ENCODE measurements at regions not wholly inside any gene's neighbourhood (a gene's known extent, or its start where the extent isn't known, plus 50 kb on each side); places are given as distances from the start of the nearest gene placed in this dataset.

GRCh38 chr5:57804505-57804904 is 321.9 kb upstream of the ACTBL2 start:
- Histone ChIP-seq H3K9me3 (no peaks in the 10 kb centered on the region), H3K4me1 (peaks cover 0 to 9% (median 4%) of the 10 kb centered on the region in 3 donors), H3K27me3 (no peaks in the 10 kb centered on the region), H3K4me3 (no peak overlapping the region), H3K27ac (no peak overlapping the region), H3K36me3 (no peaks in the 10 kb centered on the region)
- 91 to 100% methylated on average over 1 of the region's 1 CpG for WGBS, 2 donors (ENCODE audit: low coverage in 1 of 2)
- ATAC-seq: no peak
- TF ChIP-seq EP300 (IDR thresholded peaks at IDR 0.05) (no peak), CTCF (IDR thresholded peaks at IDR 0.05) (no peak), POLR2A (IDR thresholded peaks at IDR 0.05) (no peak), POLR2AphosphoS5 (IDR thresholded peaks at IDR 0.05) (no peak)

DNA sequence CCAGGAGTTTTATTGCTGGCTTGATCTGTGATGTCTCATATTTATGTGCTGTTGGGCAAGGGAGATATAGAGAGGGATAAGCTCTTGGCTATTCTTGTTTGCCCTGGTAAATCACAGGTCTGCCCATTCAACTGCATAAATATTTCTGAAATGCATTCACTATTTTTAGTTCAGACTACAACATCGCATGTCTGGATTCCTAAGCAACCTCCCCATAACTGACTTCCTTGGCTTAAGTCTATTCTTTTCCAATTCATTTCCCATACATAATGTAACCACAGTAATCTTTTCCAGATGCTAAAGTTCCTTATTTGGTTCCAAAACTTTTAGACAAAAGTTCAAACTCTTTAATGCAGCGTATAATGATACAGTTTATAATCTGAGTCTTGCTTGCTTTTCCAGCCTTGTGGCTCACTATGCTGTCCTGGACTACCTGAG is 321.4 kb upstream of the ACTBL2 start:
- WGBS, 2 donors (ENCODE audit: low coverage in 1 of 2): 5 to 33% methylated on average over 2 of the region's 2 CpGs
- H3K27me3 ChIP-seq: no peaks in the 10 kb centered on the region
- no peak for ATAC-seq
- TF ChIP-seq CTCF (IDR thresholded peaks at IDR 0.05): no peak
- H3K36me3 ChIP-seq: no peaks in the 10 kb centered on the region
- H3K4me1 ChIP-seq: peaks cover 0 to 9% (median 4%) of the 10 kb centered on the region in 3 donors
- no peak overlapping the region for H3K27ac ChIP-seq
- H3K9me3 ChIP-seq: no peaks in the 10 kb centered on the region
- H3K4me3 ChIP-seq: no peak overlapping the region

GRCh38 chr5:57802131-57802530 is 319.5 kb upstream of the ACTBL2 start:
- Histone ChIP-seq H3K27me3 (no peaks in the 10 kb centered on the region), H3K27ac (no peak overlapping the region), H3K4me3 (no peak overlapping the region), H3K36me3 (no peaks in the 10 kb centered on the region), H3K4me1 (peaks cover 0 to 9% (median 4%) of the 10 kb centered on the region in 3 donors), H3K9me3 (no peaks in the 10 kb centered on the region)
- ATAC-seq: no peak
- WGBS, 2 donors (ENCODE audit: low coverage in 1 of 2): 82 to 90% methylated on average over 2 to 3 of the region's 3 CpGs
- TF ChIP-seq EP300 (IDR thresholded peaks at IDR 0.05): no peak
- no peak for TF ChIP-seq POLR2AphosphoS5 (IDR thresholded peaks at IDR 0.05)
- no peak for TF ChIP-seq POLR2A (IDR thresholded peaks at IDR 0.05)

GRCh38 chr5:57795203-57795602 is 312.6 kb upstream of the ACTBL2 start:
- ATAC-seq: no peak
- WGBS, 2 donors (ENCODE audit: low coverage in 1 of 2): 88 to 100% methylated on average over 1 of the region's 1 CpG
- no peaks in the 10 kb centered on the region for H3K9me3 ChIP-seq
- no peak overlapping the region for H3K27ac ChIP-seq
- no peak overlapping the region for H3K4me3 ChIP-seq
- H3K4me1 ChIP-seq: no peaks in the 10 kb centered on the region
- TF ChIP-seq POLR2A (IDR thresholded peaks at IDR 0.05) (no peak), POLR2AphosphoS5 (IDR thresholded peaks at IDR 0.05) (no peak)
- H3K27me3 ChIP-seq: no peaks in the 10 kb centered on the region
- no peaks in the 10 kb centered on the region for H3K36me3 ChIP-seq

DNA sequence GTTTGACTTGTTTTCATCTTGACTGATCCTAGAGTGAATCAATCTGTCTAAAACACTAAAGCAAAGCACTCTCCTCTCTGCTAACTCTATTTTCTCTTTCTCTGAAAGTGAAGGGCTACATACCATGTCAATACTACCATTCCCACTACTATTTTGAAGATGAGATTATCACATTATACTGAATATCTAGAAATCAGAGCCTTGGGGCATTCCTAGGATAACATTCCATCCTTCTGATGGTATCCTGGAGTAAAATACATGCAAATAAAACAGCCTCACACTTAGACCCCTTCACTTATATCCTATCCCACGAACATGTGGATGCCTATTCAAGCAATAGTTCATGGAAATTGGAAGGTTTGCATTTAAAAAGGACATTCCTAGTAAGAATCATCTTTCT is 309.3 kb upstream of the ACTBL2 start:
- Histone ChIP-seq H3K4me3 (no peak overlapping the region), H3K36me3 (no peaks in the 10 kb centered on the region), H3K4me1 (no peaks in the 10 kb centered on the region), H3K9me3 (no peaks in the 10 kb centered on the region), H3K27me3 (no peaks in the 10 kb centered on the region), H3K27ac (no peak overlapping the region)
- WGBS, 2 donors (ENCODE audit: low coverage in 1 of 2): 88% methylated on average over 1 of the region's 1 CpG; no CpG with 5 or more reads in 1 of the 2 donors
- TF ChIP-seq POLR2AphosphoS5 (IDR thresholded peaks at IDR 0.05): no peak
- TF ChIP-seq POLR2A (IDR thresholded peaks at IDR 0.05): no peak
- no peak for TF ChIP-seq EP300 (IDR thresholded peaks at IDR 0.05)
- no peak for TF ChIP-seq CTCF (IDR thresholded peaks at IDR 0.05)
- ATAC-seq: no peak

DNA sequence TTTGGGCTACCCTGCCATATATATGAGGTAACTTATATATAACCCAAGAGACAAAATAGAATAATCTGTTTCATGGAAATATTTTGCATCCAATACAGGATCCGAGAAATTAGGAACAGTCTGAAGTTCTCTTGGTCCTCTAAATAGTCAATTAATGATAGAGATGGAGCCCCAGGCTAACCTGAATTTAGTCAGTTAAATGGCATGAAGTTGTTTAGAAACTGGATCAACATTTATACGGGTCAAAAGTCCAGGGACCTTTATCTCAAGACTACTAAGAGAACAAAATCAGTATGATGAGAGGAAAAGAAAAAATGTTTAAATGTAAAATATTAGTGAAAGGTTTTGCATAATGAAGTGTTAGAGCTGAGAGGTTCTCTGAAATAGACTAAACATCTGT is 303.3 kb upstream of the ACTBL2 start:
- Histone ChIP-seq H3K27ac (no peak overlapping the region), H3K36me3 (no peaks in the 10 kb centered on the region), H3K9me3 (no peaks in the 10 kb centered on the region), H3K4me1 (no peaks in the 10 kb centered on the region), H3K27me3 (no peaks in the 10 kb centered on the region), H3K4me3 (no peak overlapping the region)
- TF ChIP-seq EP300 (IDR thresholded peaks at IDR 0.05) (no peak), CTCF (IDR thresholded peaks at IDR 0.05) (no peak), POLR2AphosphoS5 (IDR thresholded peaks at IDR 0.05) (no peak), POLR2A (IDR thresholded peaks at IDR 0.05) (no peak)
- 86 to 89% methylated on average over 2 of the region's 2 CpGs for WGBS, 2 donors (ENCODE audit: low coverage in 1 of 2)
- no peak for ATAC-seq
